AG09309 (cell line): ENCODE measurements at regions not wholly inside any gene's neighbourhood (a gene's known extent, or its start where the extent isn't known, plus 50 kb on each side); places are given as distances from the start of the nearest gene placed in this dataset.
"Not testable (repeated sequence)": the region's sequence is repeated elsewhere in the genome, so short reads cannot be mapped to it uniquely, and the experiment has no call there.

Source experiments
- DNase-seq: peaks from one replicate; pipeline ENCODE4 v3.0.0-alpha.2; 2010; ENCODE audit warnings: low read depth
- H3K4me3 ChIP-seq: 2 replicates; pipeline ENCODE4 v1.5.1; 2011; ENCODE audit warnings: mild to moderate bottlenecking, low read depth, low read length, moderate library complexity; ENCODE audit not compliant: control insufficient read depth
- CTCF ChIP-seq: IDR thresholded peaks from 2 replicates; pipeline ENCODE4 v1.5.1; 2011; ENCODE audit warnings: mild to moderate bottlenecking, low read depth, low read length, inconsistent platforms; ENCODE audit not compliant: insufficient read depth, control insufficient read depth; ENCODE audit errors: missing control alignments

- DNase-seq: peak; percentile 49
- H3K4me3 ChIP-seq: no peak overlapping the region
- no peak for TF ChIP-seq CTCF
Measured at GRCh38 chr13:20303636-20304035, 71.5 kb upstream of the GJB6 start.

- H3K4me3 ChIP-seq: no peak overlapping the region
- no peak for DNase-seq
- TF ChIP-seq CTCF: no peak
Measured at GRCh38 chr13:20301403-20302071, 69.4 kb upstream of the GJB6 start.

GRCh38 chr13:20301015-20301402, 68.9 kb upstream of the GJB6 start:
- no peak for DNase-seq
- H3K4me3 ChIP-seq: no peak overlapping the region
- no peak for TF ChIP-seq CTCF

- no peak overlapping the region for H3K4me3 ChIP-seq
- TF ChIP-seq CTCF: no peak
- no peak for DNase-seq
Measured at GRCh38 chr13:20297181-20297580, 65.1 kb upstream of the GJB6 start.

- DNase-seq: no peak
- no peak overlapping the region for H3K4me3 ChIP-seq
- no peak for TF ChIP-seq CTCF
Measured at GRCh38 chr13:20295956-20296355, 63.8 kb upstream of the GJB6 start.

GRCh38 chr13:20294497-20294896, 62.4 kb upstream of the GJB6 start:
- DNase-seq: no peak
- H3K4me3 ChIP-seq: no peak overlapping the region
- TF ChIP-seq CTCF: no peak

- DNase-seq, H3K4me3 ChIP-seq: not testable (repeated sequence)
Measured at GRCh38 chr13:20292301-20292700, 60.2 kb upstream of the GJB6 start.
